ENCODE measurements at regions not wholly inside any gene's neighbourhood (a gene's known extent, or its start where the extent isn't known, plus 50 kb on each side); places are given as distances from the start of the nearest gene placed in this dataset.

DNA sequence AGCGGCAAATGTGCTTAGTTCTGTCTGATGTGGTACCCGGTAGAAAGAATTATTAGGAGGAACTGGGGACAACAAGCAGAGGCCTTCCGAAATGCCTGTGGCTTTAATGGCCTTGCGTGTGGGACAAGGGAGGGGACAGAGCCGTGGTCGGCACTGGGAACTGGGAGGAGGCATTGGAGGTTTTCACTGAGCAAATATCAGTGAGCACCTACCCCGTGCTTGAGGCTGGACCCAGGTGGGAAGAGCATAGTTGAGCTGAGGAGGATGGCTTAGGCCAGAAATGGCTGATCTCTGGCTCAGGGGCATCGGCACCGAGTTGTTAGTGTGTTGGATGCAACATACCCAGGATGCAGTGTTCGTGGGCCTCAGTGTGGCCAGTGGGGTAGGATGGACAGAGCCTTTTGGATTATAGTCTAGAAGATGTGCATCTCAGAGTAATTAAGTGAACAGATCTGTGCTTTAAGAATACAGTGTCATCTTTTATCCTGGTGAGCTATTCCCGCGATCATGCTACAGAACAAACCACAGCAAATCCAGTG lies 201.3 kb downstream of the TEX29 start:
- Histone ChIP-seq H3K36me3 (ENCODE audit: control insufficient read depth, insufficient read depth, low read length) (no peaks in the 10 kb centered on the region), H3K27me3 (ENCODE audit: control insufficient read depth, insufficient read depth, low read length) (no peaks in the 10 kb centered on the region), H3K4me3 (ENCODE audit: low read depth, low read length) (no peak overlapping the region)
- no peak for DNase-seq (ENCODE audit: low read depth)
- TF ChIP-seq, protein P1, sequence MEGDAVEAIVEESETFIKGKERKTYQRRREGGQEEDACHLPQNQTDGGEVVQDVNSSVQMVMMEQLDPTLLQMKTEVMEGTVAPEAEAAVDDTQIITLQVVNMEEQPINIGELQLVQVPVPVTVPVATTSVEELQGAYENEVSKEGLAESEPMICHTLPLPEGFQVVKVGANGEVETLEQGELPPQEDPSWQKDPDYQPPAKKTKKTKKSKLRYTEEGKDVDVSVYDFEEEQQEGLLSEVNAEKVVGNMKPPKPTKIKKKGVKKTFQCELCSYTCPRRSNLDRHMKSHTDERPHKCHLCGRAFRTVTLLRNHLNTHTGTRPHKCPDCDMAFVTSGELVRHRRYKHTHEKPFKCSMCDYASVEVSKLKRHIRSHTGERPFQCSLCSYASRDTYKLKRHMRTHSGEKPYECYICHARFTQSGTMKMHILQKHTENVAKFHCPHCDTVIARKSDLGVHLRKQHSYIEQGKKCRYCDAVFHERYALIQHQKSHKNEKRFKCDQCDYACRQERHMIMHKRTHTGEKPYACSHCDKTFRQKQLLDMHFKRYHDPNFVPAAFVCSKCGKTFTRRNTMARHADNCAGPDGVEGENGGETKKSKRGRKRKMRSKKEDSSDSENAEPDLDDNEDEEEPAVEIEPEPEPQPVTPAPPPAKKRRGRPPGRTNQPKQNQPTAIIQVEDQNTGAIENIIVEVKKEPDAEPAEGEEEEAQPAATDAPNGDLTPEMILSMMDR (IDR thresholded peaks at IDR 0.05; ENCODE audit: insufficient read depth, low read depth, low read length) = no peak
- CTCF ChIA-PET = no interaction called here
- POLR2A ChIA-PET = no interaction called here

DNA sequence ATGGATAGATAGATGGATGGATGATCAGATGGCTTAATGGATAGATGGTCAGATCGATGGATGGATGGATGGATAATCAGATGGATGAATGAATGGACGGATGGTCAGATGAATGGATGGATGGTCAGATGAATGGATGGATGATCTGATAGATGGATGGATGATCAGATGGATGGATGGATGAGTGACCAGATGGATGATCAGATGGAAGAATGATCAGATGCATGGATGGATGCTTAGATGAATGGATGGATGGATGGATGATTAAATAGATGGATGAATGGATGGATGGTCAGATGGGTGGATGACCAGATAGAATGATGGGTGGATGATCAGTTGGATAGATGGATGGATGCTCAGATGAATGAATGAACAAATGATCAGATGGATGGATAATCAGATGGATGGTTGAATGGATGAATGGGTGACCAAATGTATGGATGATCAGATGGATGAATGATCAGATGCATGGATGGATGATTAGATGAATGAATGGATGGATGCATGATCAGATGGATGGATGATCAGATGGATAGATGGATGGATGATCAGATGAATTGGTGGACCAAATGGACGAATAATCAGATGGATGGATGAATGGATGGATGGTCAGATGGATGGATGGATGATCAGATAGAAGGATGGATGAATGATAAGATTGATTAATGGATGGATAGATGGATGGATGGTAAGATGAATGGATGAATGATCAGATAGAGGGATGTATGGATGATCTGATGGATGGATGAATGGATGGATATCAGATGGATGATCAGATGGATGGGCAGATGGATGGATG lies 205.1 kb downstream of the TEX29 start:
- TF ChIP-seq, protein P1 (IDR thresholded peaks at IDR 0.05; ENCODE audit: insufficient read depth, low read depth, low read length) = no peak
- H3K4me3 ChIP-seq (ENCODE audit: low read depth, low read length) = no peak overlapping the region
- no peak for DNase-seq (ENCODE audit: low read depth)
- no peaks in the 10 kb centered on the region for H3K27me3 ChIP-seq (ENCODE audit: control insufficient read depth, insufficient read depth, low read length)
- CTCF ChIA-PET = no interaction called here
- POLR2A ChIA-PET = no interaction called here
- H3K36me3 ChIP-seq (ENCODE audit: control insufficient read depth, insufficient read depth, low read length) = no peaks in the 10 kb centered on the region

DNA sequence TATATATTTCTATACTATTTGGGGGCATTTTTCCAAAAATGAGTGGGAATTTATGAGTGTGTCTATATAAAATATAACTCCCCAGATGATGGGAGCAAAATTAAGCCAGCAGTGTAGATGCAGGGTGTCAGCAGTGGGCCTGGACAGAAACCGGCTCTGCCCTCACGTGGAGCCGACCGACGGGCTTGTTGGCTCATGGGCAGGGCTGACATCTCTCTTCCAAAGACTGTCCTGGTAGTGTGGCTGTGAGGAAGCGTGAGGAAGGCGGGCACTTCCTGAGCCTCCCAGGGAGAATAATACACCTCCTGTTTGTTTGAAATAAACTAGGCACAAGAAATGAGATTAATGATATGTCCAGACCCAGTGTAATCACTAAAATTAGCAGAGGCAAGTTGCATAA lies 206.5 kb downstream of the TEX29 start:
- no peak for DNase-seq (ENCODE audit: low read depth)
- H3K27me3 ChIP-seq (ENCODE audit: control insufficient read depth, insufficient read depth, low read length) = no peaks in the 10 kb centered on the region
- TF ChIP-seq, protein P1 (IDR thresholded peaks at IDR 0.05; ENCODE audit: insufficient read depth, low read depth, low read length) = no peak
- CTCF ChIA-PET = no interaction called here
- H3K4me3 ChIP-seq (ENCODE audit: low read depth, low read length) = no peak overlapping the region
- POLR2A ChIA-PET = no interaction called here
- no peaks in the 10 kb centered on the region for H3K36me3 ChIP-seq (ENCODE audit: control insufficient read depth, insufficient read depth, low read length)

DNA sequence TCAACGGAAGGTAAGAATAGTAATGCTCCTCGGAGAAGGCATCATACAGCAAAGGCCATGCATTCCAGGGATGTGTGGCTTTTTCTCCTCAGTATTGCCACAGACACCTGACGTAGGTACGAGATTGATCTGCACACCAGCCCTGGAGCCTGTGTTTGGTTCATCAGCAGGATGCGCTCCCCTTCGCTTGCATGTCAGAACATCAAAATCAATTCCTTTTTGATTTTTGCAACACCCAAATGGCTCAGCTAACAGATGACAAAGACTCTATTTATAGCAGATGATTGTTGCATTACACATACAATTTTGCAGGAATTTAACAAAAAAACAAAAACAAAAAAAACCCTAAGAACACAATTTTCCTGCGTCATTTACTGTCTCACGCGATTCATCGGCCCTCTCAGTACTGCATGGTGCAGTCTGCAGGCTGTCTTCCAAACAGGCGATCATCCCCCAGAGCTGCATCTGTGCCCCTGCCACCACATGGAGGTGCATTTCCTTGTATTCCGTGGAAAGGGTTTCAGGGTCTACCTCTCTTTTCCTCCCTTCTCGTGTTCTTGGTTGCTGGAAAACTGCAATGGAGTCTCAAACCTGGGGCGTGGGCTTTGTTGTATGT lies 207.3 kb downstream of the TEX29 start:
- POLR2A ChIA-PET = no interaction called here
- TF ChIP-seq, protein P1 (IDR thresholded peaks at IDR 0.05; ENCODE audit: insufficient read depth, low read depth, low read length) = no peak
- Histone ChIP-seq H3K27me3 (ENCODE audit: control insufficient read depth, insufficient read depth, low read length) (no peaks in the 10 kb centered on the region), H3K36me3 (ENCODE audit: control insufficient read depth, insufficient read depth, low read length) (no peaks in the 10 kb centered on the region), H3K4me3 (ENCODE audit: low read depth, low read length) (no peak overlapping the region)
- DNase-seq (ENCODE audit: low read depth) = no peak
- CTCF ChIA-PET = no interaction called here

DNA sequence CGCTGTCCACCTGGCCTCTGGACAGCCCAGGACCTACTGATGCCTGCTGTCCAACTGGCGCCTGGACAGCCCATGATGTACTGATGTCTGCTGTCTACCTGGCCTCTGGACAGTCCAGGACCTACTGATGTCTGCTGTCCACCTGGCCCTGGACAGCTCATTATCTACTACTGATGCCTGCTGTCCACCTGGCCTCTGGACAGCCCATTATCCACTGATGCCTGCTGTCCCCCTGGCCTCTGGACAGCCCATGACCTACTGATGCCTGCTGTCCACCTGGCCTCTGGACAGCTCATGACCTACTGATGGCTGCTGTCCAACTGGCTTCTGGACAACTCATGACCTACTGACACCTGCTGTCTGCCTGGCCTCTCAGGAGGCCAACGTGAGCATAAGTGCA lies 208.1 kb downstream of the TEX29 start:
- TF ChIP-seq, protein P1 (IDR thresholded peaks at IDR 0.05; ENCODE audit: insufficient read depth, low read depth, low read length) = no peak
- POLR2A ChIA-PET = no interaction called here
- Histone ChIP-seq H3K36me3 (ENCODE audit: control insufficient read depth, insufficient read depth, low read length) (no peaks in the 10 kb centered on the region), H3K27me3 (ENCODE audit: control insufficient read depth, insufficient read depth, low read length) (no peaks in the 10 kb centered on the region), H3K4me3 (ENCODE audit: low read depth, low read length) (no peak overlapping the region)
- no peak for DNase-seq (ENCODE audit: low read depth)
- CTCF ChIA-PET = no interaction called here
